DOHH2 (cell line): ENCODE measurements at regions not wholly inside any gene's neighbourhood (a gene's known extent, or its start where the extent isn't known, plus 50 kb on each side); places are given as distances from the start of the nearest gene placed in this dataset.

ENCODE experiments used
- EZH2phosphoT487 ChIP-seq: fragments of 200-600 bp; sonication (generic); IDR thresholded peaks from 2 replicates; pipeline ENCODE4 v1.6.1; 2017; ENCODE audit warnings: borderline replicate concordance, mild to moderate bottlenecking, antibody characterized with exemption, low read length, moderate library complexity, mixed read lengths
- TF ChIP-seq, protein P1 (sequence below): fragments of 200-600 bp; sonication (generic); IDR thresholded peaks from one replicate; pipeline ENCODE4 v1.5.1; 2014; ENCODE audit warnings: antibody characterized with exemption, mild to moderate bottlenecking, low read depth, low read length; ENCODE audit not compliant: poor library complexity, severe bottlenecking

DNA sequence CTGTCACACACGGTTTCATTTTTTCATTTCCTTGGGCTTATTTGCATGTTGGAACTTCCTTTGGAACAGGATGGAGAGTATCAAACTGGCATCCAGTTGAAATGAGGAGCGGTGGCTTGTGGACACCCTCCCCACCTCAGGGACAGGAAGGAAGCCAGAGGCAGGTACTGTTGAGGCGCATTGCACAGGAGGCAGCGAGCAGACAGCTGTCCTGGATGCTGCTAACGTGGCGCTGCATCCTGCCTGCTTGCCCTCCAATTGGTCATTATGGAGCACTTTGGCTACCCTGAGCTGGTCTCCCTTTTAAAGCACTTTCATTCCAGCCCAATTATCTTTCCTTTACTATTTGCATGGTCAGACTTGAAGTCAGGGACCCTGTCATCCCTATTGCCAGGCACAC lies 80.7 kb upstream of the ITGA4 start:
- TF ChIP-seq, protein P1, sequence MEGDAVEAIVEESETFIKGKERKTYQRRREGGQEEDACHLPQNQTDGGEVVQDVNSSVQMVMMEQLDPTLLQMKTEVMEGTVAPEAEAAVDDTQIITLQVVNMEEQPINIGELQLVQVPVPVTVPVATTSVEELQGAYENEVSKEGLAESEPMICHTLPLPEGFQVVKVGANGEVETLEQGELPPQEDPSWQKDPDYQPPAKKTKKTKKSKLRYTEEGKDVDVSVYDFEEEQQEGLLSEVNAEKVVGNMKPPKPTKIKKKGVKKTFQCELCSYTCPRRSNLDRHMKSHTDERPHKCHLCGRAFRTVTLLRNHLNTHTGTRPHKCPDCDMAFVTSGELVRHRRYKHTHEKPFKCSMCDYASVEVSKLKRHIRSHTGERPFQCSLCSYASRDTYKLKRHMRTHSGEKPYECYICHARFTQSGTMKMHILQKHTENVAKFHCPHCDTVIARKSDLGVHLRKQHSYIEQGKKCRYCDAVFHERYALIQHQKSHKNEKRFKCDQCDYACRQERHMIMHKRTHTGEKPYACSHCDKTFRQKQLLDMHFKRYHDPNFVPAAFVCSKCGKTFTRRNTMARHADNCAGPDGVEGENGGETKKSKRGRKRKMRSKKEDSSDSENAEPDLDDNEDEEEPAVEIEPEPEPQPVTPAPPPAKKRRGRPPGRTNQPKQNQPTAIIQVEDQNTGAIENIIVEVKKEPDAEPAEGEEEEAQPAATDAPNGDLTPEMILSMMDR: no peak
- no peak for TF ChIP-seq EZH2phosphoT487
